Fibroblast of peridontal ligament (primary cell): ENCODE measurements at regions not wholly inside any gene's neighbourhood (a gene's known extent, or its start where the extent isn't known, plus 50 kb on each side); places are given as distances from the start of the nearest gene placed in this dataset.

Experiments
- DNase-seq: peaks from one replicate; pipeline ENCODE4 v3.0.0-alpha.2; 2010; ENCODE audit errors: extremely low read depth

- DNase-seq = no peak
These were observed 187.3 kb downstream of the KTN1 start for GRCh38 chr14:55767286-55767685.

DNA sequence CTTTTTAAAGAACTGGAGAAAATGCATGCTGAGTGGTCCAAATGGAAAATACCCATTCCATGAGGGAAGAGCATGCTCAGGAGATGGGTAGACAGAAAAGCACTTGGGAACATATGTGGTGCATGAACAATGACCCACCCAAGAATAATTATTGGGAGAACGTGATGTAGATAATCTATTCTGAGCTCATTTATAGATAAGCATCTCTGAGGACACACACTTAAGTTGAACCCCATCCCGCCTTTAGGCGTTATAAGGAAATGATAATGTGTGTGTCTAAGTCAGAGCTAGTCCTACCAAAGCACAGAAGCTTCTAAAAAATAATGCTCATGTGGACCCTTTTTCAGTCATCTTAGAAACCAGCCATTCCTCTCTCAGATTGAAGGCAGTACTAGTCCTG is 189.9 kb downstream of the KTN1 start:
- DNase-seq = no peak

DNA sequence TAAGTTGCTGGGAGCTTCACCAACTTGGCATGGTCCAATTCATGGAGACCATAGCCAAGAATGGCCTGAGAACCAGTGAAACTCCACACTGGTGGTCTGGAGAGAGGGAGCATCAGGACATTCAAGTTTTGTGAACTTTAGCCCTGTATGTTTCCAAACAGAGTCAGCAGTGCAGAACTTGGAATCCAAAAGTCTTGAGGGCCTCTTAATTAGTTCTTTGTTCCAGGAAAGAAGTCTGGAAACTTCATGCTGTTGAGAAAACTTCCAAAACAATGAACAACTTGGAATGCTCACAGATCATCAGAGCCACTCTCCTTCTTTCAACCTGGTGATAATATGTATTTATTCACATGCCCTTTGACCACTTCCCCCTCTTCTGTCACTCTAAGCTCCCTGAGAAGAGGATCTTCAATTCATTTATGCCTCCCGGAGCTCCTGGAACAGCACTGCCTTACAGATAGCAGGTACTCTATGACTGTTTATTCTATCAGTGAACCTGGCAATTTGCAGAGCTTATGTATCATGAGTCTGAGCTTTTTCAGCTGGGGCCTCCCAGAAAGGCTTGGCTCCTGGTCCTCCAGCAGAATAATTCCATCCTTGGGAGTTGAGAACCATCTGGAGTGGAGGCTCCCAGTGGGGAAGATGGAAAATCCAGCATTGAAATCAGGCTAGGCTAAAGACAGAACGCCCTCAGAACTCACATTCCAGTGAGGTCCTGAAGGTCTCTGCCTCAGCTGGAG is 191.4 kb downstream of the KTN1 start:
- DNase-seq = no peak

DNA sequence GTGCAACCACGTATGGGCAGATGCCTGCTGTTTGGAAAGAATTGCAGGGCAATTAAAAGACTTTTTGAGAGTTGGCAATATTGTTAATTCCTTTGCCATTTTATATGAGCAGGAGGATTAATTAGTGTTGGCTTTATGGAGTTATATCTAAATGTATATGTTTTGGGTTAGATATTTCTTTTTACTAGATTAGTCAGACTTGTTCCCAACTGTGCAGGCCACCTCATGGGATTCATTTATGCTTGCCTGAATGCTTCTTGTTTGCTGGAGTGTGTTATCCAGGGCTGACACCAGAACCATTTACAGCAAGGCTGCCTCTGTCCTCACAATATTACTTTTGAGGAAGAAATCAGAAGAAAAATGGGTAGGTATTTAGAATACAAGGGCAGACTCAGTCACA is 192.5 kb downstream of the KTN1 start:
- no peak for DNase-seq

- no peak for DNase-seq
These were observed 193.3 kb downstream of the KTN1 start for GRCh38 chr14:55773312-55773711.

DNA sequence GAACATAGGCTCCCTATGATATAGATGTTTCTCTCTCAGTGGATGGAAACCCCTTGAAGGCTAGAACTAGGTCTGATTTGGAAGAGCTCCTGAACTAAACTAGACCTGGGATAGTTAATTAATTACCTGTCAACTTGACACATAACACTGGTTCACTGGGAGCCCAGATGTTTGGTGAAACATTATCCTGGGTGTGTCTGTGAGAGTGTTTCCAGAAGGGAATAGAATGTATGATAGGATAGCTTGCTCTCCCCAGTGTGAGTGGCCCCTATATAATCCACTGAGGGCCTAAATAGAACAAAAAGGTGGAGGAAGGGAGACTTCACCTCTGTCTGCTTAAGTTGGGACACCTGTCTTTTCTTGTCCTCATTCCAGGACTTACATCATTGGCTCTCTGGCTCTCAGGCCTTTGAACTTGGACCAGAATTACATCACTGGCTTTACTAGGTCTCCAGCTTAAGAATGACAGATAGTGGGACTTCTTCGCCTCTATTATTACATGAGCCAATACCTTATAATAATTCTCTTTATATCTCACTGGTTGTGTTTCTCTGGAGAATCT is 194.1 kb downstream of the KTN1 start:
- DNase-seq = no peak

DNA sequence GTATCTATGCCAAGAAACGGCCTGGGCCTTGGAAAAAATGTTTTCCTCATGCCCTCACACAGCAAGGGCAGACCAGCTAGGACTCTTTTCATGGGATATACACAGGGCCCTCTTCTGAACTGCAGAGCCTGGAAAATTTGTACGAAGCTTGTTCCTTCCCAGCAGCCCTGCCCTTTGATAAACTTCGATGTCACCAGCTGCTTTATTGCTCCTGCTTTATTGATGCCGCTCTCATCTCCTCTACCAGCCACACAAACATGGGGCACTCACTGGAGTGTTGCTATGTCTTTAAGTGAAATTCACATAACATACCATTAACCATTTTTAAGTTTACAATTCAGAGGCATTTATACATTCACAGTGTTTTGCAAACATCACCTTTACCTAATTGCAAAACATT is 197.9 kb downstream of the KTN1 start:
- DNase-seq = no peak

DNA sequence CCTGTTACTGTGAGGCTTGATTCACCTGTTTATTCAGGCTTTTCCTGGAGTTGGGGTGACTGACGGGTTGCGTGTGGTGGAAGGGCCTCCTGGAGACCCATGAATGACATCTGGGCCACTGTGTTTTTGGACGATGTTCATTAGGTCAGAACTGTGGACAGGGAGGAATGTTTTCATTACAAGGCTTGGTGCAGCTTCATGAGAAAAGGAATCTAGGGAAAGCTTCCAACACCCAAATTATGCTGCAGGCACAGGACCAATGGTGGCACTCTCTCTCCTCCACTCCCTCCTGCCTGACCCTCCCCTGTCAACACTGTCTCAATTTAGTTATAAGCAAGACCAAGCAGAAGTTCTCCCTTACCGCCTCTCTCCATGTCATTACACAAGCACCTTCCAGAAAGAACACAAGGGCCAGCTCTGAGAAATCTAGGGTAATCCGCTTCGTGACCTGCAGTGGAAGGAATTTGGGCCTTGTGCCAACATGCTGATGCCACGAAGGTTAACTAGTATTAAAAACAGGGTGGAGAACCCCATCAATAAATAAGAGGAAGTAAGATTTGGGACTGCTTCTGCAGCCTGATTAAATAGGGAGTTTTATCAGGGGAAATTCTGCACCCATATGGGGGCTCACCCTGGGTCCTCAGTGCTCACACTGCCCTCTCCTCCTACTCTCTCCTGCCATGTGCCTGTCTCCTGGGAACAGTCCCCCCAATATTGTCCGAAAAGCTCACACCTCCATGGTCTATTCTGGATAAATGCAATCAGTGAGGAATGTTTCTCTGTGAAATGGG is 200.3 kb downstream of the KTN1 start:
- peak; percentile 50 for DNase-seq

- DNase-seq = no peak
These were observed 201.0 kb downstream of the KTN1 start for GRCh38 chr14:55781046-55781445.

GRCh38 chr14:55782166-55782565 is 202.2 kb downstream of the KTN1 start:
- DNase-seq = no peak

DNA sequence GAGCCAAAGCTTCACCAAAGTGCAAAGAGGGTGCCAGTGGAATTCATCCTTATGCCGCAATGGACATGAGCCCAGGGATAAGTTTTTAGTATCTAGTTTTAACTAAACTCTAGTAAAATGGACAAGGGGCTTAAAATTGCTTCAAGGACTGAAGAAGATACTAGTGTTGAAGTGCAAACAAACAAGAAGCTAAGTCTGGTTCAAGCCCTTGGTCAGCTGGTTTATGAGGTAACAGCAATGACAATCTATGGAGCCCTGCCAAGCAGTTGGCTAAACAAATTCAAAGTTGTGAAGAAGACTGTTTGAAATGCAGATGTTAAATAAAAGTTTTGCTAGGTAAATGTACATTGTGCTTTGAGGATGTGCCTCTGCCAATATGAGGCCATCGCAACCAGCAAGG is 209.4 kb downstream of the KTN1 start:
- peak; percentile 40 for DNase-seq

GRCh38 chr14:55794655-55795595 is 214.9 kb downstream of the KTN1 start:
- no peak for DNase-seq

DNA sequence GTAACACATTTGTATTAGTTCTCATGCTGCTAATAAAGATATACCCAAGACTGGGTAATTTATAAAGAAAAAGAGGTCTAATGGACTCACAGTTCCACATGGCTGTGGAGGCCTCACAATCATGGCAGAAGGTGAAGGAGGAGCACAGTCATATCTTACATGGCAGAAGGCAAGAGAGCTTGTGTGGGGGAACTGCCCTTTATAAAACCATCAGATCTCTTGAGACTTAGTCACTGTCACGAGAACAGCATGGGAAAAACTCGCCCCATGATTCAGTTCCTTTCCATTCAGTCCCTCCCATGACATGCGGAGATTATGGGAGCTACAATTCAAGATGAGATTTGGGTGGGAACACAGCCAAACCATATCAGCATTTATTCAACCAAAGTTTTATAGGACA is 216.5 kb downstream of the KTN1 start:
- peak; percentile 15 for DNase-seq

DNA sequence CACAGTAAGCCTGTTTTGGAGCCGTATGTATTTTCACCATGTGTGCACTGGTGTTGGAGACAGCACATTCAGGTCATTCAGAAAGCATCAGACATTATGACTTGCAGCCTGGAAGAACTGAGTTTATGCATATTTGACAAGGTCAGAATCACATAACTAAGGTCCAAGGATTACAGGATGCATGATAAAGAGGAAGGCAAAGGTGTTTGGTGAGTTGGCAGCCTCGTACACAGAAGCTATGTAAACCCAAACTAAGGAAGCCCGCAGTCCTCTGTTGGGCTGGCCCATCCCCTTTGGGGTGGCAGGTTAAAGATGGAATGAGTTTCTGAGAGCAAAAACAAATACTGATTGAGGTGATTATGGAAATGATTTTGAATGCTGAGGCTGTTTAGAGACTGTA is 218.4 kb downstream of the KTN1 start:
- DNase-seq = no peak

- DNase-seq = no peak
These were observed 219.6 kb downstream of the KTN1 start for GRCh38 chr14:55799508-55800095.

GRCh38 chr14:55800156-55800785 is 220.3 kb downstream of the KTN1 start:
- DNase-seq = no peak

- no peak for DNase-seq
These were observed 221.1 kb downstream of the KTN1 start for GRCh38 chr14:55801121-55801520.

DNA sequence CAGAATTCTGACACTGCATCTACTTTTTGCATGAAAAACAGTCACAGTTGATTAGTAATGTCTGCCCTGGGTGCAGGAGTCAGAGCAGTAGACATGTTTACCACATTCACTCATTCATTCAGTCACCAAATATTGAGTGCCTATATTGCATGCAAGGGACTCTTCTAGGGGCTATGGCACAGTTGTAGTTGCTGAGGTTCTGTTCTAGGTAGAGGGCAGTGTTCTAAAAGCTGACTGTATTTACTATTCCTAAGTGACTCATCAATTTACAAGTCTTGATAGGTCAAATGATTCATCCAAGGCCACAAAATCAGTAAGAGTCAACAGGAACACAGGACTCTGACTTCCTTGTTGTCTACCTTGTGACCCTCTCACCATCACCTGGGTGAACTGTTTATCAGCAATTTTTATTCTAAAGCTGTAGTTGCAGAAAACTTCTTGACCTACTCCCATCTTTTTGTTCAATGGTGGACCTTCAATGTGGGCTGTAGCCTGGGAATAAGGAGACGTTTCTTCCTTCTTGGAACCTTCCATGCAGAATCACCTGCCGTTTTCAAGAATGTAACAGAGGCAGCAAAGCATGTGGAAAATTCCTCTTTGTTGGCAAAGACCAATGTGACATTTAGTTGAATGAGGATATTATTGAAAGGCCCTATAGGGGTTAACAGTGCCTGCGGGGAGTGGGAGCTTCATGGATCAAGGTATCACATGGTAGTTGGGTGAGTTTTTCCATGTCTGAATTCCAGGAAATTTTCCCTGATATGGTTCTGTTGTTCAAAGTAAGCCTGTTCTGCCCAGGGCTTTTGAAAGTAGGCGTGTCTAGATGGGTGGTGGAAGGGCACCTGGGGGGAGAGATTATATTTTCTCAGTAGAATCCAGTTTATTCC is 223.2 kb downstream of the KTN1 start:
- peak; percentile 16 for DNase-seq

GRCh38 chr14:55803873-55804553 is 224.0 kb downstream of the KTN1 start:
- DNase-seq = peak; percentile 36
